ENCODE measurements at regions not wholly inside any gene's neighbourhood (a gene's known extent, or its start where the extent isn't known, plus 50 kb on each side); places are given as distances from the start of the nearest gene placed in this dataset.

GRCh38 chr1:14080653-14081052 lies 380.7 kb downstream of the PRDM2 start:
- no peak for ATAC-seq (ENCODE audit: insufficient read depth, low FRiP score)
- H3K27me3 ChIP-seq (ENCODE audit: control insufficient read depth in 3 of 3, insufficient read depth in 3 of 3, low read length in 2 of 3): no peaks in the 10 kb centered on the region
- peaks cover 0 to 7% (median 0%) of the 10 kb centered on the region in 5 donors for H3K4me1 ChIP-seq (ENCODE audit: control insufficient read depth in 5 of 5, insufficient read depth in 5 of 5, low read length in 5 of 5)
- no peaks in the 10 kb centered on the region for H3K36me3 ChIP-seq (ENCODE audit: control insufficient read depth in 4 of 4, insufficient read depth in 4 of 4, low read length in 4 of 4)
- H3K4me3 ChIP-seq: no peak overlapping the region
- H3K27ac ChIP-seq (ENCODE audit: low read depth in 1 of 2, low read length in 1 of 2): no peak overlapping the region
- DNase-seq: no peak
- 95% methylated on average over 5 of the region's 5 CpGs for WGBS, 2 donors
- H3K9ac ChIP-seq (ENCODE audit: insufficient read depth in 1 of 2, low read length in 2 of 2): no peak overlapping the region
- TF ChIP-seq CTCF (IDR thresholded peaks at IDR 0.05; ENCODE audit: control extremely low read depth, extremely low read depth): no peak
- peaks cover 0 to 2% (median 0%) of the 10 kb centered on the region in 4 donors for H3K9me3 ChIP-seq (ENCODE audit: control insufficient read depth in 4 of 4, insufficient read depth in 3 of 4, low read length in 3 of 4)

- TF ChIP-seq CTCF (IDR thresholded peaks at IDR 0.05; ENCODE audit: control extremely low read depth, extremely low read depth): no peak
- DNase-seq (no peak), ATAC-seq (ENCODE audit: insufficient read depth, low FRiP score) (no peak)
- Histone ChIP-seq H3K4me3 (no peak overlapping the region), H3K27ac (ENCODE audit: low read depth in 1 of 2, low read length in 1 of 2) (no peak overlapping the region), H3K27me3 (ENCODE audit: control insufficient read depth in 3 of 3, insufficient read depth in 3 of 3, low read length in 2 of 3) (no peaks in the 10 kb centered on the region), H3K9ac (ENCODE audit: insufficient read depth in 1 of 2, low read length in 2 of 2) (no peak overlapping the region), H3K9me3 (ENCODE audit: control insufficient read depth in 4 of 4, insufficient read depth in 3 of 4, low read length in 3 of 4) (no peaks in the 10 kb centered on the region), H3K4me1 (ENCODE audit: control insufficient read depth in 5 of 5, insufficient read depth in 5 of 5, low read length in 5 of 5) (peaks cover 0 to 7% (median 0%) of the 10 kb centered on the region in 5 donors), H3K36me3 (ENCODE audit: control insufficient read depth in 4 of 4, insufficient read depth in 4 of 4, low read length in 4 of 4) (no peaks in the 10 kb centered on the region)
- WGBS, 2 donors: 66 to 80% methylated on average over 5 of the region's 5 CpGs
Observed at GRCh38 chr1:14082331-14082730, 382.3 kb downstream of the PRDM2 start.

- Histone ChIP-seq H3K4me1 (ENCODE audit: control insufficient read depth in 5 of 5, insufficient read depth in 5 of 5, low read length in 5 of 5) (peaks cover 0 to 3% (median 0%) of the 10 kb centered on the region in 5 donors), H3K9me3 (ENCODE audit: control insufficient read depth in 4 of 4, insufficient read depth in 3 of 4, low read length in 3 of 4) (no peaks in the 10 kb centered on the region), H3K9ac (ENCODE audit: insufficient read depth in 1 of 2, low read length in 2 of 2) (no peak overlapping the region), H3K27me3 (ENCODE audit: control insufficient read depth in 3 of 3, insufficient read depth in 3 of 3, low read length in 2 of 3) (no peaks in the 10 kb centered on the region), H3K36me3 (ENCODE audit: control insufficient read depth in 4 of 4, insufficient read depth in 4 of 4, low read length in 4 of 4) (no peaks in the 10 kb centered on the region), H3K4me3 (no peak overlapping the region), H3K27ac (ENCODE audit: low read depth in 1 of 2, low read length in 1 of 2) (no peak overlapping the region)
- TF ChIP-seq CTCF (IDR thresholded peaks at IDR 0.05; ENCODE audit: control extremely low read depth, extremely low read depth): no peak
- ATAC-seq (ENCODE audit: insufficient read depth, low FRiP score) (no peak), DNase-seq (no peak)
Observed at GRCh38 chr1:14083277-14083676, 383.3 kb downstream of the PRDM2 start.

- DNase-seq: no peak
- WGBS, 2 donors: 69 to 75% methylated on average over 1 of the region's 1 CpG
Observed at GRCh38 chr1:14083706-14084105, 383.7 kb downstream of the PRDM2 start.

More at GRCh38 chr1:14083706-14084105, 383.7 kb downstream of the PRDM2 start:
- Histone ChIP-seq H3K9me3 (ENCODE audit: control insufficient read depth in 4 of 4, insufficient read depth in 3 of 4, low read length in 3 of 4) (no peaks in the 10 kb centered on the region), H3K36me3 (ENCODE audit: control insufficient read depth in 4 of 4, insufficient read depth in 4 of 4, low read length in 4 of 4) (no peaks in the 10 kb centered on the region), H3K27ac (ENCODE audit: low read depth in 1 of 2, low read length in 1 of 2) (no peak overlapping the region), H3K27me3 (ENCODE audit: control insufficient read depth in 3 of 3, insufficient read depth in 3 of 3, low read length in 2 of 3) (no peaks in the 10 kb centered on the region), H3K4me3 (no peak overlapping the region), H3K4me1 (ENCODE audit: control insufficient read depth in 5 of 5, insufficient read depth in 5 of 5, low read length in 5 of 5) (no peaks in the 10 kb centered on the region), H3K9ac (ENCODE audit: insufficient read depth in 1 of 2, low read length in 2 of 2) (no peak overlapping the region)
- TF ChIP-seq CTCF (IDR thresholded peaks at IDR 0.05; ENCODE audit: control extremely low read depth, extremely low read depth): no peak
- ATAC-seq (ENCODE audit: insufficient read depth, low FRiP score): no peak
